Gastrocnemius medialis (tissue), 4 donors: ENCODE measurements at regions not wholly inside any gene's neighbourhood (a gene's known extent, or its start where the extent isn't known, plus 50 kb on each side); places are given as distances from the start of the nearest gene placed in this dataset.

Source experiments
- CTCF ChIP-seq, 5 experiments: fragments of 450-650 bp in 3 of 5; fragments of 200-600 bp in 2 of 5; sonication (generic) in 2 of 5; IDR thresholded peaks in 4 of 5; conservative IDR thresholded peaks in 1 of 5; 1 replicate in 4 of 5; 2 replicates in 1 of 5; pipeline ENCODE4 v1.5.1; 2016 to 2019; ENCODE audit warnings: antibody characterized with exemption in 5 of 5, mild to moderate bottlenecking in 3 of 5, moderate library complexity in 3 of 5
- POLR2A ChIP-seq, 2 donors: fragments of 450-650 bp; IDR thresholded peaks; one replicate each; pipeline ENCODE4 v1.6.1; 2017; ENCODE audit warnings: antibody characterized with exemption in 2 of 2, mild to moderate bottlenecking in 2 of 2, moderate library complexity in 2 of 2

GRCh38 chr1:184910691-184911091 lies 63.6 kb downstream of the NIBAN1 start:
- TF ChIP-seq CTCF (IDR thresholded peaks at IDR 0.05 in 4 of 5, conservative IDR thresholded peaks at IDR 0.05 in 1 of 5) (no peak), POLR2A (IDR thresholded peaks at IDR 0.05) (no peak)
